CD14-positive monocyte (primary cell): ENCODE measurements at regions not wholly inside any gene's neighbourhood (a gene's known extent, or its start where the extent isn't known, plus 50 kb on each side); places are given as distances from the start of the nearest gene placed in this dataset.
A peak's percentile ranks its signal among the peaks of the same experiment; 100 is the strongest.

ENCODE experiments used
- DNase-seq, 3 donors: peaks; one replicate each; pipeline ENCODE4 v3.0.0-alpha.2; 2011 to 2022
- H2AFZ ChIP-seq: 2 replicates; pipeline ENCODE4 v1.6.0; 2012; ENCODE audit warnings: mild to moderate bottlenecking, low read depth, low read length, inconsistent platforms; ENCODE audit not compliant: insufficient read depth, poor library complexity, severe bottlenecking
- H3K27ac ChIP-seq, 2 donors: 1 replicate in 1 of 2; 2 replicates in 1 of 2; pipeline ENCODE4 v1.5.1; 2012 to 2013; ENCODE audit warnings: low read length in 2 of 2, control low read depth in 1 of 2, inconsistent platforms in 1 of 2, low read depth in 1 of 2, mild to moderate bottlenecking in 1 of 2
- H3K27me3 ChIP-seq, 2 donors: one replicate each; pipeline versions ENCODE4 v1.6.0 to v1.6.1; 2011 to 2013; ENCODE audit warnings: low read length in 2 of 2; ENCODE audit not compliant: control insufficient read depth in 2 of 2, insufficient read depth in 2 of 2
- H3K36me3 ChIP-seq, 2 donors: replicated peaks in 1 of 2; 1 replicate in 1 of 2; 2 replicates in 1 of 2; pipeline versions ENCODE4 v1.5.1 to v1.6.1; 2012 to 2013; ENCODE audit warnings: low read length in 2 of 2, control low read depth in 1 of 2, inconsistent platforms in 1 of 2, mild to moderate bottlenecking in 1 of 2; ENCODE audit not compliant: insufficient read depth in 2 of 2, control insufficient read depth in 1 of 2
- H3K4me1 ChIP-seq, 2 donors: 1 replicate in 1 of 2; 2 replicates in 1 of 2; pipeline versions ENCODE4 v1.5.1 to v1.6.1; 2012 to 2013; ENCODE audit warnings: low read length in 2 of 2, control low read depth in 1 of 2, inconsistent platforms in 1 of 2, mild to moderate bottlenecking in 1 of 2, moderate library complexity in 1 of 2; ENCODE audit not compliant: insufficient read depth in 2 of 2, control insufficient read depth in 1 of 2
- H3K4me2 ChIP-seq: replicated peaks from 2 replicates; pipeline ENCODE3; 2012; ENCODE audit warnings: low read length, moderate library complexity, mild to moderate bottlenecking; ENCODE audit not compliant: poor library complexity, severe bottlenecking; ENCODE audit errors: extremely low read depth
- H3K4me3 ChIP-seq, 3 experiments: fragments of 200-600 bp in 1 of 3; sonication (generic) in 1 of 3; replicated peaks in 1 of 3; 1 replicate in 2 of 3; 2 replicates in 1 of 3; pipeline ENCODE4 v1.5.1; 2011 to 2013; ENCODE audit warnings: low read length in 3 of 3, mild to moderate bottlenecking in 3 of 3, control low read depth in 2 of 3, low read depth in 2 of 3, inconsistent platforms in 1 of 3, moderate library complexity in 1 of 3
- H3K79me2 ChIP-seq: 2 replicates; pipeline ENCODE4 v1.6.0; 2012; ENCODE audit warnings: mild to moderate bottlenecking, control low read depth, inconsistent platforms, low read length, moderate library complexity; ENCODE audit not compliant: insufficient read depth
- H3K9ac ChIP-seq: 2 replicates; pipeline ENCODE4 v1.6.0; 2017; ENCODE audit warnings: low read length, mild to moderate bottlenecking; ENCODE audit not compliant: insufficient read depth, poor library complexity, severe bottlenecking
- H3K9me3 ChIP-seq, 2 donors: replicated peaks in 1 of 2; 1 replicate in 1 of 2; 2 replicates in 1 of 2; pipeline versions ENCODE4 v1.5.1 to v1.6.1; 2012 to 2013; ENCODE audit warnings: low read length in 2 of 2, control low read depth in 1 of 2; ENCODE audit not compliant: control insufficient read depth in 1 of 2, insufficient read depth in 1 of 2
- H4K20me1 ChIP-seq: 2 replicates; pipeline ENCODE4 v1.6.0; 2012; ENCODE audit warnings: mild to moderate bottlenecking, low read length, control low read depth, moderate library complexity; ENCODE audit not compliant: insufficient read depth
- H3K27ac Mint-ChIP-seq, 7 donors: one replicate each; pipeline ENCODE4 v1.8.0; 2020; ENCODE audit warnings: mild to moderate bottlenecking in 7 of 7, mixed read lengths in 7 of 7, moderate library complexity in 6 of 7, inconsistent platforms in 2 of 7
- H3K27me3 Mint-ChIP-seq, 3 donors: one replicate each; pipeline ENCODE4 v1.8.0; 2021 to 2022; ENCODE audit warnings: low read depth in 3 of 3, mild to moderate bottlenecking in 3 of 3, mixed read lengths in 3 of 3, moderate library complexity in 3 of 3, inconsistent platforms in 1 of 3
- H3K36me3 Mint-ChIP-seq, 2 donors: one replicate each; pipeline ENCODE4 v1.8.0; 2020; ENCODE audit warnings: mixed read lengths in 2 of 2, inconsistent platforms in 1 of 2, mild to moderate bottlenecking in 1 of 2
- H3K4me1 Mint-ChIP-seq: one replicate; pipeline ENCODE4 v1.8.0; 2020; ENCODE audit warnings: mild to moderate bottlenecking, mixed read lengths
- H3K4me3 Mint-ChIP-seq, 2 donors: one replicate each; pipeline ENCODE4 v1.8.0; 2020; ENCODE audit warnings: mild to moderate bottlenecking in 2 of 2, mixed read lengths in 2 of 2, moderate library complexity in 1 of 2
- H3K9me3 Mint-ChIP-seq, 7 donors: one replicate each; pipeline ENCODE4 v1.8.0; 2020 to 2022; ENCODE audit warnings: mixed read lengths in 7 of 7, mild to moderate bottlenecking in 6 of 7, moderate library complexity in 6 of 7, inconsistent platforms in 2 of 7
- WGBS: methylation state at CpG from one replicate; pipeline ENCODE4 v1.1.5; 2013; ENCODE audit warnings: missing lambda C conversion rate; ENCODE audit not compliant: insufficient coverage; 5-methylcytosine and 5-hydroxymethylcytosine counted together
- intact Hi-C, 2 donors: fragments of 100-400 bp; cut with micrococcal nuclease; formaldehyde crosslinking; loops; one replicate each; pipeline versions ENCODE4 v1.15.0 to v1.15.1; 2023
- TF ChIP-seq, protein P1 (sequence below): fragments of 200-600 bp; IDR thresholded peaks from one replicate; pipeline ENCODE4 v1.8.0; 2022; ENCODE audit warnings: antibody characterized with exemption, mild to moderate bottlenecking

GRCh38 chr7:112887337-112887736, 97.1 kb upstream of the TMEM168 start:
- TF ChIP-seq, protein P1, sequence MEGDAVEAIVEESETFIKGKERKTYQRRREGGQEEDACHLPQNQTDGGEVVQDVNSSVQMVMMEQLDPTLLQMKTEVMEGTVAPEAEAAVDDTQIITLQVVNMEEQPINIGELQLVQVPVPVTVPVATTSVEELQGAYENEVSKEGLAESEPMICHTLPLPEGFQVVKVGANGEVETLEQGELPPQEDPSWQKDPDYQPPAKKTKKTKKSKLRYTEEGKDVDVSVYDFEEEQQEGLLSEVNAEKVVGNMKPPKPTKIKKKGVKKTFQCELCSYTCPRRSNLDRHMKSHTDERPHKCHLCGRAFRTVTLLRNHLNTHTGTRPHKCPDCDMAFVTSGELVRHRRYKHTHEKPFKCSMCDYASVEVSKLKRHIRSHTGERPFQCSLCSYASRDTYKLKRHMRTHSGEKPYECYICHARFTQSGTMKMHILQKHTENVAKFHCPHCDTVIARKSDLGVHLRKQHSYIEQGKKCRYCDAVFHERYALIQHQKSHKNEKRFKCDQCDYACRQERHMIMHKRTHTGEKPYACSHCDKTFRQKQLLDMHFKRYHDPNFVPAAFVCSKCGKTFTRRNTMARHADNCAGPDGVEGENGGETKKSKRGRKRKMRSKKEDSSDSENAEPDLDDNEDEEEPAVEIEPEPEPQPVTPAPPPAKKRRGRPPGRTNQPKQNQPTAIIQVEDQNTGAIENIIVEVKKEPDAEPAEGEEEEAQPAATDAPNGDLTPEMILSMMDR: no peak
- Histone ChIP-seq H3K79me2 (no peaks in the 10 kb centered on the region), H3K27ac (peak overlapping the region in 1 of 2 donors; percentile 12), H3K4me1 (peaks cover 14 to 35% of the 10 kb centered on the region in 2 donors), H3K9me3 (peaks cover 3 to 13% of the 10 kb centered on the region in 2 donors), H4K20me1 (no peaks in the 10 kb centered on the region), H2AFZ (no peak overlapping the region), H3K4me3 (no peak overlapping the region), H3K9ac (no peak overlapping the region), H3K4me2 (no peak overlapping the region), H3K27me3 (no peaks in the 10 kb centered on the region), H3K36me3 (no peaks in the 10 kb centered on the region)
- H3K4me1 Mint-ChIP-seq: peaks cover 42% of the 10 kb centered on the region
- DNase-seq: peak; percentile 6 to 28 (median 20)
- peaks cover 6 to 20% (median 13%) of the 10 kb centered on the region in 7 donors for H3K9me3 Mint-ChIP-seq
- H3K27me3 Mint-ChIP-seq: no peaks in the 10 kb centered on the region
- peaks cover 14 to 24% of the 10 kb centered on the region in 2 donors for H3K36me3 Mint-ChIP-seq
- intact Hi-C loops: no loop called here
- WGBS: no CpG with 5 or more reads among the region's 1 CpG
- no peak overlapping the region for H3K4me3 Mint-ChIP-seq
- peak overlapping the region; percentile 25 to 80 (median 54) for H3K27ac Mint-ChIP-seq

DNA sequence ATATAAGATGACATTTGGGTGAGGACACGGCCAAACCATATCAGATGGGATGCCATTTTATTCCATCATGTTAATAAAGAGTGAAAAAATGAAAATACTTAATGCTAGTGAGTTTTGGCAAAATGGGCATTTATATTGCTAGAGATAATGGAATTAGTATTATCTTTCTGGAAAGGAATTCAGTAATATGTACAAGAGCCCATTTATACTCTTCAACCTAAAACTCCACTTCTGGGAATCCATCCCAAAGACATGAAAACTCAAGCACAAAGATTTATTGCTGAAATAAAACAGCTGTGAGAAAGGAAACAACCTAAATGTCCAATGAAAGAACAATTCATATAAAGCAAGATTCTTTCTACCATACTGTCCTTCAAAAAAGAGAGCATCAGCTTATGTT, 96.0 kb upstream of the TMEM168 start:
- H3K79me2 ChIP-seq: peaks cover 9% of the 10 kb centered on the region
- H3K4me1 Mint-ChIP-seq: peaks cover 47% of the 10 kb centered on the region
- H3K36me3 ChIP-seq: no peaks in the 10 kb centered on the region
- no peaks in the 10 kb centered on the region for H3K27me3 Mint-ChIP-seq
- peaks cover 3 to 13% of the 10 kb centered on the region in 2 donors for H3K9me3 ChIP-seq
- no peaks in the 10 kb centered on the region for H4K20me1 ChIP-seq
- no peak for DNase-seq
- TF ChIP-seq, protein P1: no peak
- WGBS: no CpG with 5 or more reads among the region's 1 CpG
- H3K27ac ChIP-seq: no peak overlapping the region
- H3K9me3 Mint-ChIP-seq: peaks cover 6 to 20% (median 16%) of the 10 kb centered on the region in 7 donors
- H3K4me3 ChIP-seq: no peak overlapping the region
- H3K36me3 Mint-ChIP-seq: peaks cover 11 to 24% of the 10 kb centered on the region in 2 donors
- no peak overlapping the region for H3K4me3 Mint-ChIP-seq
- peaks cover 21 to 43% of the 10 kb centered on the region in 2 donors for H3K4me1 ChIP-seq
- no peak overlapping the region for H3K27ac Mint-ChIP-seq
- no peak overlapping the region for H2AFZ ChIP-seq
- H3K27me3 ChIP-seq: no peaks in the 10 kb centered on the region
- no peak overlapping the region for H3K9ac ChIP-seq
- intact Hi-C loops: no loop called here
- no peak overlapping the region for H3K4me2 ChIP-seq
